Esophagus muscularis mucosa (tissue), 4 donors: ENCODE measurements at regions not wholly inside any gene's neighbourhood (a gene's known extent, or its start where the extent isn't known, plus 50 kb on each side); places are given as distances from the start of the nearest gene placed in this dataset.

ENCODE experiments used
- DNase-seq: peaks from one replicate; pipeline ENCODE4 v3.0.0-alpha.2; 2017; ENCODE audit errors: extremely low spot score
- H3K27ac ChIP-seq, 4 donors: fragments of 200-600 bp; sonication (generic); replicated peaks in 1 of 4; 1 replicate in 3 of 4; 2 replicates in 1 of 4; pipeline ENCODE4 v1.5.1; 2016 to 2019; ENCODE audit warnings: mild to moderate bottlenecking in 1 of 4
- H3K27me3 ChIP-seq, 4 donors: fragments of 200-600 bp; sonication (generic); one replicate each; pipeline versions ENCODE4 v1.5.1 to v1.6.0; 2016 to 2019
- H3K36me3 ChIP-seq, 4 donors: fragments of 200-600 bp; sonication (generic); one replicate each; pipeline ENCODE4 v1.5.1; 2016 to 2019
- H3K4me1 ChIP-seq, 4 donors: fragments of 200-600 bp; sonication (generic); one replicate each; pipeline ENCODE4 v1.5.1; 2016 to 2019
- H3K4me3 ChIP-seq, 4 donors: fragments of 200-600 bp; sonication (generic); 1 replicate in 2 of 4; 2 replicates in 2 of 4; pipeline ENCODE4 v1.5.1; 2016 to 2019; ENCODE audit warnings: mild to moderate bottlenecking in 4 of 4, moderate library complexity in 1 of 4
- H3K9me3 ChIP-seq, 4 donors: fragments of 200-600 bp; sonication (generic); 1 replicate in 3 of 4; 2 replicates in 1 of 4; pipeline ENCODE4 v1.5.1; 2016 to 2019
- EP300 ChIP-seq: sonication (generic); formaldehyde crosslinking; IDR thresholded peaks from one replicate; pipeline ENCODE4 v1.6.1; 2017; ENCODE audit warnings: antibody characterized with exemption
- POLR2A ChIP-seq: fragments of 450-650 bp; IDR thresholded peaks from one replicate; pipeline ENCODE4 v1.6.1; 2017; ENCODE audit warnings: antibody characterized with exemption, moderate library complexity, mild to moderate bottlenecking, low read depth
- POLR2AphosphoS5 ChIP-seq, 2 donors: sonication (generic); formaldehyde crosslinking; IDR thresholded peaks; one replicate each; pipeline ENCODE4 v1.6.1; 2017; ENCODE audit warnings: antibody characterized with exemption in 2 of 2
- WGBS: methylation state at CpG from one replicate; pipeline ENCODE4 v1.1.5; 2018; 5-methylcytosine and 5-hydroxymethylcytosine counted together
- intact Hi-C: fragments of 100-400 bp; cut with DNase I; formaldehyde crosslinking; loops from one replicate; pipeline ENCODE4 v1.15.1; 2023
- TF ChIP-seq, protein P1 (sequence below), 3 experiments: fragments of 200-600 bp in 2 of 3; fragments of 450-650 bp in 1 of 3; sonication (generic) in 2 of 3; IDR thresholded peaks; one replicate each; pipeline ENCODE4 v1.5.1; 2017 to 2019; ENCODE audit warnings: antibody characterized with exemption in 3 of 3, mild to moderate bottlenecking in 2 of 3, moderate library complexity in 1 of 3

DNA sequence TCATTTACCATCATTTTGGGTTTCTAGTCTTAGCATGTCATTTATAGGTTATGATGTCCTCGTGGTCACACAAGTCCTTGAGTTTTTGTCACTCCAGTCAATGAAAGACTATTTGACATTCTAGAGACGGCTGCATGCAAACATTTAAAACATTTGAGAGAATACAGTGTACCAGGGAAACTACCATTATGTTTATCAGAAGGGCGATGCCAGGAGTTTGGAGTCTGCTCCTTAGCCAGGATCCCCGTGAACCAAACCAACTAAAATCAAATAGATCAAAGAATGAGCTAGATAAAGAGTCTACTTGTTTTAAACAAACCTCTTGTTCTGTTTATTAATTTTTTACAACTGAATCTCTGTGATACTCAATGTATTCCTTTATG is 122.6 kb downstream of the OLIG3 start:
- Histone ChIP-seq H3K4me1 (no peaks in the 10 kb centered on the region), H3K4me3 (no peak overlapping the region), H3K27ac (no peak overlapping the region), H3K36me3 (no peaks in the 10 kb centered on the region), H3K27me3 (no peaks in the 10 kb centered on the region), H3K9me3 (no peaks in the 10 kb centered on the region)
- intact Hi-C loops = no loop called here
- 72% methylated on average over 4 of the region's 4 CpGs for WGBS
- no peak for TF ChIP-seq EP300
- TF ChIP-seq POLR2AphosphoS5 (IDR thresholded peaks at IDR 0.05) = no peak
- TF ChIP-seq, protein P1, sequence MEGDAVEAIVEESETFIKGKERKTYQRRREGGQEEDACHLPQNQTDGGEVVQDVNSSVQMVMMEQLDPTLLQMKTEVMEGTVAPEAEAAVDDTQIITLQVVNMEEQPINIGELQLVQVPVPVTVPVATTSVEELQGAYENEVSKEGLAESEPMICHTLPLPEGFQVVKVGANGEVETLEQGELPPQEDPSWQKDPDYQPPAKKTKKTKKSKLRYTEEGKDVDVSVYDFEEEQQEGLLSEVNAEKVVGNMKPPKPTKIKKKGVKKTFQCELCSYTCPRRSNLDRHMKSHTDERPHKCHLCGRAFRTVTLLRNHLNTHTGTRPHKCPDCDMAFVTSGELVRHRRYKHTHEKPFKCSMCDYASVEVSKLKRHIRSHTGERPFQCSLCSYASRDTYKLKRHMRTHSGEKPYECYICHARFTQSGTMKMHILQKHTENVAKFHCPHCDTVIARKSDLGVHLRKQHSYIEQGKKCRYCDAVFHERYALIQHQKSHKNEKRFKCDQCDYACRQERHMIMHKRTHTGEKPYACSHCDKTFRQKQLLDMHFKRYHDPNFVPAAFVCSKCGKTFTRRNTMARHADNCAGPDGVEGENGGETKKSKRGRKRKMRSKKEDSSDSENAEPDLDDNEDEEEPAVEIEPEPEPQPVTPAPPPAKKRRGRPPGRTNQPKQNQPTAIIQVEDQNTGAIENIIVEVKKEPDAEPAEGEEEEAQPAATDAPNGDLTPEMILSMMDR (IDR thresholded peaks at IDR 0.05) = no peak
- no peak for TF ChIP-seq POLR2A
- no peak for DNase-seq

DNA sequence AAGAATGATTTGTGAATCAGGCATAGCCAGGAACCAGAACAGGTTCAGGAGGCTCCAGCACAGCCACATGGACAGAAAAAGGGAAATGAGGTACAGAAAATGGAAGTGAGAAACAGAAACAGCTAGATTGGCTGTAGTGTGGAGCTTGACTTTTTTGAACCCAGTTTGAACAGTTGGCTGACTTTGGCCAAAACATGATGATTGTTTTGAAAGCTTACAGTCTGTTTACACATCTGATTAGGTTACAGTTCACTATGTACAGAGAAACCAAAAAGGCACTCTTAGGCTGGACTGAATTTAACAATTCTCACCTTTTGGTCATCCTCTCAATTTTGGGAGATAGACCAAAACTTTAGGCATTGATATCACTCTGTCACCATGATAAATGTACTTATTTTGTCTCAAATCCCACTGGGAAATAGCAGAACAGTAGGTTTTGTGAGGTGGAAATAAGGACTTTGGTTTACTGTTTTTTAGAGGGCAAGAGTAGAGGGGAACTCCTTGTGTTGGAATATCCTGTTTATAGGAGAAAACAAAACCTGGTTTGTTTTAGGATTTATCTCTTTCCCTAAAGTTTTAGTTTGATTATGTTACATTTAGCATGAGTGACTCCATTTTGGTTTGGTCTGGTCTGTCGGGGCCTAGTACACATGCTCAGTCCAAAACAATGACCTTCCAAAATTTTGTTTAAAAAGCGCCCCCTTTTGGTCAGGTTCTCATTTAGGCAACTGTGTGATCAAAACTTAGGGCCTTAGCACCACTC is 123.1 kb downstream of the OLIG3 start:
- intact Hi-C loops = no loop called here
- WGBS = 85% methylated on average over 2 of the region's 2 CpGs
- no peak for DNase-seq
- no peaks in the 10 kb centered on the region for H3K36me3 ChIP-seq
- no peaks in the 10 kb centered on the region for H3K27me3 ChIP-seq
- TF ChIP-seq EP300 = no peak
- TF ChIP-seq POLR2A = no peak
- TF ChIP-seq, protein P1 (IDR thresholded peaks at IDR 0.05) = no peak
- TF ChIP-seq POLR2AphosphoS5 (IDR thresholded peaks at IDR 0.05) = no peak
- no peaks in the 10 kb centered on the region for H3K9me3 ChIP-seq
- no peak overlapping the region for H3K27ac ChIP-seq
- H3K4me3 ChIP-seq = no peak overlapping the region
- H3K4me1 ChIP-seq = no peaks in the 10 kb centered on the region

DNA sequence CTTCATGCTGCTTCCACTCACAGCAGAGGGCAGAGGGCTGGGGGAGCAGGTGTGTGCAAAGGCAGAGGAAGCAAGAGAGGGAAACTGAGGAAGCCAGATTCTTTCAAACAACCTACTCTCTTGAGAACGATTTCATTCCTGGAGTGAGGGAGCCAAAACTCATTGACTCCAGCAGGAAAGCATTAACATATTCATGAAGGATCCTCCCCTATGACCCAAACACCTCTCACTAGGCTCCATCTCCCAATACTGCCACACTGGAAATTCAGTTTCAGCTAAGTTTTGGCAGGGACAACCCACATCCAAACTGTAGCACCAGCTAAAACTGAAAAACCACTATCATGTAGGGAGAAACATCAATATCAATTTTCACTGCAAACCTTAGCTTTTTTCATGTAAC is 125.1 kb downstream of the OLIG3 start:
- H3K27ac ChIP-seq = no peak overlapping the region
- H3K36me3 ChIP-seq = no peaks in the 10 kb centered on the region
- no peaks in the 10 kb centered on the region for H3K9me3 ChIP-seq
- no peaks in the 10 kb centered on the region for H3K4me1 ChIP-seq
- WGBS = 63% methylated on average over 1 of the region's 1 CpG
- H3K4me3 ChIP-seq = no peak overlapping the region
- DNase-seq = no peak
- H3K27me3 ChIP-seq = no peaks in the 10 kb centered on the region
- TF ChIP-seq EP300 (no peak), POLR2AphosphoS5 (IDR thresholded peaks at IDR 0.05) (no peak), POLR2A (no peak)
- TF ChIP-seq, protein P1 (IDR thresholded peaks at IDR 0.05) = no peak
- intact Hi-C loops = no loop called here

DNA sequence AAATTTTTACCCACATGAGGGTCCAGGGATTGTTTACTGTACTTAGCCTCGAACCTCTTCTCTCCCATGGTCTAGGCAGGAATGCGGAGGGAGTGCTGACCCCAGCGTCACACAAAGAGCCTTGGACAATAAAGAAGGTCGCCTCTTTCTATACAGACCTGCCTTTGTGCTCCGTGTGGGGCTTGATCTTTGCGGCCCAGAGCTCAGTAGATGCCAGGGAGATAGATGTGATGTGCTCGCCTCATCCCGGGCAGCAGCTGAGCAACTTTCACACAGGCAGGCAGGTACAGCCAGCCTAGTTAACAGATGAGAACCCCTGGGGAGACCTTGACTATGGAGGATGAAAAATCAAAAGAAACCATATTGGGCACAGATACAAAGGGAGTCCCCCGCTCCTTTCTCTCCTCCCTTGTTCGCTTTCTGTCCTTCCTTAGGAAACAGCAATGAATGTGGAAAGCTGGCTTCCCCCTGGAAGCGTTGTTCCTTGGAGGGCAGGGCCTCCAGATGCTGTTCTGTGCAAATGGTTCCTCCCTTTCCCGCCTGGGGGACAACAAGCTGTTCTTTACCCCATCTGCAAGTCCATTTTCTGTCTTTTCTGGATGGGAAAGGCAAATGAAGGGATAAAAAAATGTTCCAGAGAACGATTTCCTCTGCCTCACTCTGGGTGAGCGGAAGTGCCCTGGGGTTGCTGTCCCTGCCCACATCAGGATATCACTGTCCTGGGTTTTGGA is 128.3 kb downstream of the OLIG3 start:
- WGBS = 79% methylated on average over 14 of the region's 14 CpGs
- H3K27ac ChIP-seq = no peak overlapping the region
- H3K4me1 ChIP-seq = no peaks in the 10 kb centered on the region
- TF ChIP-seq POLR2AphosphoS5 (IDR thresholded peaks at IDR 0.05) (no peak), POLR2A (no peak), EP300 (no peak)
- TF ChIP-seq, protein P1 (IDR thresholded peaks at IDR 0.05) = no peak
- H3K4me3 ChIP-seq = no peak overlapping the region
- no peaks in the 10 kb centered on the region for H3K9me3 ChIP-seq
- no peak for DNase-seq
- intact Hi-C loops = no loop called here
- H3K36me3 ChIP-seq = no peaks in the 10 kb centered on the region
- no peaks in the 10 kb centered on the region for H3K27me3 ChIP-seq
